ENCODE measurements at regions not wholly inside any gene's neighbourhood (a gene's known extent, or its start where the extent isn't known, plus 50 kb on each side); places are given as distances from the start of the nearest gene placed in this dataset.

- in situ Hi-C loops (cut with HindIII; ENCODE audit: extremely low pct_ligation_motif_present, low pct_unique_long_range_greater_than_20kb) (no loop called here), intact Hi-C loops (cut with micrococcal nuclease; ENCODE audit: unreplicated experiment) (no loop called here)
- Histone ChIP-seq H4K20me1 (ENCODE audit: insufficient read depth, low read length) (no peaks in the 10 kb centered on the region), H3K9ac (ENCODE audit: insufficient read depth, low read depth, low read length) (no peak overlapping the region), H3K36me3 (replicated peaks in 1 of 2; ENCODE audit: control insufficient read depth in 1 of 2, insufficient read depth in 2 of 2, low read length in 2 of 2) (no peaks in the 10 kb centered on the region), H3K9me3 (ENCODE audit: low read length) (no peaks in the 10 kb centered on the region), H3K79me2 (ENCODE audit: insufficient read depth, low read length) (no peaks in the 10 kb centered on the region), H3K4me1 (ENCODE audit: insufficient read depth, low read length) (peaks cover 8% of the 10 kb centered on the region; the same call in 1 of the 2 replicates), H3K4me2 (ENCODE audit: low read depth, low read length) (no peak overlapping the region), H3K27ac (ENCODE audit: extremely low read length, insufficient read depth, low read length) (no peak overlapping the region), H3K27me3 (ENCODE audit: control insufficient read depth in 1 of 2, insufficient read depth in 2 of 2, low read length in 2 of 2) (peaks cover 5 to 64% of the 10 kb centered on the region in 2 experiments), H3K4me3 (replicated peaks in 1 of 3; ENCODE audit: insufficient read depth in 1 of 3, low read depth in 2 of 3, low read length in 3 of 3) (no peak overlapping the region), H2AFZ (ENCODE audit: low read length) (no peak overlapping the region)
- FAIRE-seq (no peak), ATAC-seq (no peak), DNase-seq (ENCODE audit: low spot score) (no peak)
- no TSS peak for BruUV-seq (replicated peaks)
- TF ChIP-seq HDAC2 (CRISPR knock-in tag; IDR thresholded peaks at IDR 0.05): no peak
- no peak for TF ChIP-seq AKAP8 (CRISPR knock-in tag; IDR thresholded peaks at IDR 0.05)
- TF ChIP-seq, protein P1, sequence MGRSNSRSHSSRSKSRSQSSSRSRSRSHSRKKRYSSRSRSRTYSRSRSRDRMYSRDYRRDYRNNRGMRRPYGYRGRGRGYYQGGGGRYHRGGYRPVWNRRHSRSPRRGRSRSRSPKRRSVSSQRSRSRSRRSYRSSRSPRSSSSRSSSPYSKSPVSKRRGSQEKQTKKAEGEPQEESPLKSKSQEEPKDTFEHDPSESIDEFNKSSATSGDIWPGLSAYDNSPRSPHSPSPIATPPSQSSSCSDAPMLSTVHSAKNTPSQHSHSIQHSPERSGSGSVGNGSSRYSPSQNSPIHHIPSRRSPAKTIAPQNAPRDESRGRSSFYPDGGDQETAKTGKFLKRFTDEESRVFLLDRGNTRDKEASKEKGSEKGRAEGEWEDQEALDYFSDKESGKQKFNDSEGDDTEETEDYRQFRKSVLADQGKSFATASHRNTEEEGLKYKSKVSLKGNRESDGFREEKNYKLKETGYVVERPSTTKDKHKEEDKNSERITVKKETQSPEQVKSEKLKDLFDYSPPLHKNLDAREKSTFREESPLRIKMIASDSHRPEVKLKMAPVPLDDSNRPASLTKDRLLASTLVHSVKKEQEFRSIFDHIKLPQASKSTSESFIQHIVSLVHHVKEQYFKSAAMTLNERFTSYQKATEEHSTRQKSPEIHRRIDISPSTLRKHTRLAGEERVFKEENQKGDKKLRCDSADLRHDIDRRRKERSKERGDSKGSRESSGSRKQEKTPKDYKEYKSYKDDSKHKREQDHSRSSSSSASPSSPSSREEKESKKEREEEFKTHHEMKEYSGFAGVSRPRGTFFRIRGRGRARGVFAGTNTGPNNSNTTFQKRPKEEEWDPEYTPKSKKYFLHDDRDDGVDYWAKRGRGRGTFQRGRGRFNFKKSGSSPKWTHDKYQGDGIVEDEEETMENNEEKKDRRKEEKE (IDR thresholded peaks at IDR 0.05): no peak
- no peak for TF ChIP-seq ZNF776 (CRISPR knock-in tag; IDR thresholded peaks at IDR 0.05)
- TF ChIP-seq ZNF773 (CRISPR knock-in tag; IDR thresholded peaks at IDR 0.05; ENCODE audit: borderline replicate concordance): no peak
- TF ChIP-seq, protein P2, sequence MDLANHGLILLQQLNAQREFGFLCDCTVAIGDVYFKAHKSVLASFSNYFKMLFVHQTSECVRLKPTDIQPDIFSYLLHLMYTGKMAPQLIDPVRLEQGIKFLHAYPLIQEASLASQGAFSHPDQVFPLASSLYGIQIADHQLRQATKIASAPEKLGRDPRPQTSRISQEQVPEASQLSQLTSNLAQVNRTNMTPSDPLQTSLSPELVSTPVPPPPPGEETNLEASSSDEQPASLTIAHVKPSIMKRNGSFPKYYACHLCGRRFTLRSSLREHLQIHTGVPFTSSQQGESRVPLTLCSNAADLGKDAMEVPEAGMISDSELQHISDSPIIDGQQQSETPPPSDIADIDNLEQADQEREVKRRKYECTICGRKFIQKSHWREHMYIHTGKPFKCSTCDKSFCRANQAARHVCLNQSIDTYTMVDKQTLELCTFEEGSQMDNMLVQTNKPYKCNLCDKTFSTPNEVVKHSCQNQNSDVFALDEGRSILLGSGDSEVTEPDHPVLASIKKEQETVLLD (CRISPR knock-in tag; IDR thresholded peaks at IDR 0.05; ENCODE audit: low read depth): no peak
- TF ChIP-seq IRX3 (CRISPR knock-in tag; IDR thresholded peaks at IDR 0.05; ENCODE audit: borderline replicate concordance, low read depth): no peak
- no peak for TF ChIP-seq PRMT3 (CRISPR knock-in tag; IDR thresholded peaks at IDR 0.05; ENCODE audit: borderline replicate concordance, low read depth)
- no peak for TF ChIP-seq CAMTA2 (CRISPR knock-in tag; IDR thresholded peaks at IDR 0.05; ENCODE audit: borderline replicate concordance)
- TF ChIP-seq ZBTB7A (CRISPR knock-in tag; IDR thresholded peaks at IDR 0.05): no peak
- no peak for TF ChIP-seq ZNF292 (CRISPR knock-in tag; IDR thresholded peaks at IDR 0.05; ENCODE audit: borderline replicate concordance, low read depth)
- no peak for TF ChIP-seq ZKSCAN5 (CRISPR knock-in tag; IDR thresholded peaks at IDR 0.05)
- TF ChIP-seq SRSF9 (IDR thresholded peaks at IDR 0.05; ENCODE audit: borderline replicate concordance, insufficient read depth, low read depth, low read length, poor library complexity, severe bottlenecking): no peak
- TF ChIP-seq FOXO1 (CRISPR knock-in tag; IDR thresholded peaks at IDR 0.05): no peak
- no peak for TF ChIP-seq ZKSCAN1 (IDR thresholded peaks at IDR 0.05; ENCODE audit: low read length)
- no peak for TF ChIP-seq ZNF713 (CRISPR knock-in tag; IDR thresholded peaks at IDR 0.05)
- no peak for TF ChIP-seq ZNF232 (CRISPR knock-in tag; IDR thresholded peaks at IDR 0.05; ENCODE audit: borderline replicate concordance)
- no peak for TF ChIP-seq MXD4 (CRISPR knock-in tag; IDR thresholded peaks at IDR 0.05)
- no peak for TF ChIP-seq NR2F2 (IDR thresholded peaks at IDR 0.05; ENCODE audit: borderline replicate concordance, low read depth)
- TF ChIP-seq ZNF18 (CRISPR knock-in tag; IDR thresholded peaks at IDR 0.05; ENCODE audit: insufficient replicate concordance): no peak
- CTCF ChIA-PET (ENCODE audit: low intra/inter-chr PET ratio, low total read pairs): no interaction called here
- whole genome bisulfite sequencing (ENCODE audit: low lambda C conversion rate): 1% methylated on average over 5 of the region's 5 CpGs
- POLR2A ChIA-PET: no interaction called here
Measured at GRCh38 chr16:49931266-49931665, 75.4 kb upstream of the ZNF423 start.
